Fibroblast of lung (primary cell): ENCODE measurements at regions not wholly inside any gene's neighbourhood (a gene's known extent, or its start where the extent isn't known, plus 50 kb on each side); places are given as distances from the start of the nearest gene placed in this dataset.

Experiments
- DNase-seq, 2 donors: peaks; one replicate each; pipeline versions ENCODE4 v3.0.0 to v3.0.0-alpha.2; 2010; ENCODE audit warnings: low read depth in 2 of 2
- H2AFZ ChIP-seq: 2 replicates; pipeline ENCODE4 v1.5.1; 2012; ENCODE audit warnings: low read length, control low read depth, inconsistent platforms
- H3K27ac ChIP-seq: 2 replicates; pipeline ENCODE4 v1.5.1; 2011; ENCODE audit warnings: low read length, control low read depth; ENCODE audit not compliant: insufficient read depth
- H3K27me3 ChIP-seq: 2 replicates; pipeline ENCODE4 v1.5.1; 2011; ENCODE audit warnings: mild to moderate bottlenecking, low read length; ENCODE audit not compliant: control insufficient read depth, insufficient read depth
- H3K36me3 ChIP-seq: 2 replicates; pipeline ENCODE4 v1.5.1; 2011; ENCODE audit warnings: low read length; ENCODE audit not compliant: control insufficient read depth, insufficient read depth
- H3K4me1 ChIP-seq: 2 replicates; pipeline ENCODE4 v1.5.1; 2011; ENCODE audit warnings: low read length; ENCODE audit not compliant: control insufficient read depth, insufficient read depth; ENCODE audit errors: extremely low read depth
- H3K4me2 ChIP-seq: 2 replicates; pipeline ENCODE4 v1.5.1; 2011; ENCODE audit warnings: low read length, control low read depth; ENCODE audit not compliant: insufficient read depth; ENCODE audit errors: extremely low read depth
- H3K4me3 ChIP-seq, 4 experiments: fragments of 200-600 bp in 1 of 4; sonication (generic) in 1 of 4; replicated peaks in 1 of 4; 2 replicates each; pipeline ENCODE4 v1.5.1; 2011 to 2016; ENCODE audit warnings: low read length in 4 of 4, low read depth in 3 of 4, mild to moderate bottlenecking in 3 of 4, control low read depth in 2 of 4, inconsistent platforms in 1 of 4, mixed read lengths in 1 of 4; ENCODE audit not compliant: insufficient read depth in 1 of 4; ENCODE audit errors: control extremely low read depth in 1 of 4
- H3K79me2 ChIP-seq: 2 replicates; pipeline ENCODE4 v1.5.1; 2012; ENCODE audit warnings: mild to moderate bottlenecking, low read length, inconsistent platforms; ENCODE audit not compliant: control insufficient read depth, insufficient read depth
- H3K9ac ChIP-seq: 2 replicates; pipeline ENCODE4 v1.5.1; 2011; ENCODE audit warnings: mild to moderate bottlenecking, low read length, control low read depth; ENCODE audit not compliant: insufficient read depth
- H3K9me3 ChIP-seq: 2 replicates; pipeline ENCODE4 v1.5.1; 2012; ENCODE audit warnings: low read depth, low read length; ENCODE audit not compliant: control insufficient read depth, insufficient read depth
- H4K20me1 ChIP-seq: 2 replicates; pipeline ENCODE4 v1.5.1; 2011; ENCODE audit warnings: low read length; ENCODE audit not compliant: control insufficient read depth, insufficient read depth; ENCODE audit errors: extremely low read depth
- EZH2 ChIP-seq: IDR thresholded peaks from 2 replicates; pipeline ENCODE4 v1.5.1; 2012; ENCODE audit warnings: low read length, control low read depth, mild to moderate bottlenecking; ENCODE audit errors: missing control alignments
- TF ChIP-seq, protein P1 (sequence below), 2 donors: IDR thresholded peaks in 1 of 2; conservative IDR thresholded peaks in 1 of 2; 1 replicate in 1 of 2; 2 replicates in 1 of 2; pipeline ENCODE4 v1.5.1; 2011 to 2012; ENCODE audit warnings: low read length in 2 of 2, control low read depth in 1 of 2, inconsistent platforms in 1 of 2, low read depth in 1 of 2, mild to moderate bottlenecking in 1 of 2

GRCh38 chr20:22001886-22002285, 296.4 kb downstream of the PAX1 start:
- H3K27me3 ChIP-seq, result no peaks in the 10 kb centered on the region
- no peak overlapping the region for H3K9ac ChIP-seq
- H3K4me2 ChIP-seq, result no peak overlapping the region
- no peaks in the 10 kb centered on the region for H4K20me1 ChIP-seq
- no peak overlapping the region for H3K27ac ChIP-seq
- TF ChIP-seq, protein P1, sequence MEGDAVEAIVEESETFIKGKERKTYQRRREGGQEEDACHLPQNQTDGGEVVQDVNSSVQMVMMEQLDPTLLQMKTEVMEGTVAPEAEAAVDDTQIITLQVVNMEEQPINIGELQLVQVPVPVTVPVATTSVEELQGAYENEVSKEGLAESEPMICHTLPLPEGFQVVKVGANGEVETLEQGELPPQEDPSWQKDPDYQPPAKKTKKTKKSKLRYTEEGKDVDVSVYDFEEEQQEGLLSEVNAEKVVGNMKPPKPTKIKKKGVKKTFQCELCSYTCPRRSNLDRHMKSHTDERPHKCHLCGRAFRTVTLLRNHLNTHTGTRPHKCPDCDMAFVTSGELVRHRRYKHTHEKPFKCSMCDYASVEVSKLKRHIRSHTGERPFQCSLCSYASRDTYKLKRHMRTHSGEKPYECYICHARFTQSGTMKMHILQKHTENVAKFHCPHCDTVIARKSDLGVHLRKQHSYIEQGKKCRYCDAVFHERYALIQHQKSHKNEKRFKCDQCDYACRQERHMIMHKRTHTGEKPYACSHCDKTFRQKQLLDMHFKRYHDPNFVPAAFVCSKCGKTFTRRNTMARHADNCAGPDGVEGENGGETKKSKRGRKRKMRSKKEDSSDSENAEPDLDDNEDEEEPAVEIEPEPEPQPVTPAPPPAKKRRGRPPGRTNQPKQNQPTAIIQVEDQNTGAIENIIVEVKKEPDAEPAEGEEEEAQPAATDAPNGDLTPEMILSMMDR (conservative IDR thresholded peaks at IDR 0.05 in 1 of 2, IDR thresholded peaks at IDR 0.05 in 1 of 2; ENCODE audit: low read depth in 1 of 2, low read length in 2 of 2), result no peak
- TF ChIP-seq EZH2, result no peak
- no peaks in the 10 kb centered on the region for H3K4me1 ChIP-seq
- DNase-seq, result no peak
- no peaks in the 10 kb centered on the region for H3K9me3 ChIP-seq
- no peak overlapping the region for H2AFZ ChIP-seq
- H3K4me3 ChIP-seq, result no peak overlapping the region
- no peaks in the 10 kb centered on the region for H3K79me2 ChIP-seq
- H3K36me3 ChIP-seq, result no peaks in the 10 kb centered on the region

GRCh38 chr20:21995461-21995860, 290.0 kb downstream of the PAX1 start:
- no peaks in the 10 kb centered on the region for H3K4me1 ChIP-seq
- H3K4me2 ChIP-seq, result no peak overlapping the region
- H3K79me2 ChIP-seq, result no peaks in the 10 kb centered on the region
- H3K9ac ChIP-seq, result no peak overlapping the region
- DNase-seq, result no peak
- H3K27ac ChIP-seq, result no peak overlapping the region
- no peaks in the 10 kb centered on the region for H4K20me1 ChIP-seq
- H3K9me3 ChIP-seq, result no peaks in the 10 kb centered on the region
- TF ChIP-seq EZH2, result no peak
- TF ChIP-seq, protein P1 (conservative IDR thresholded peaks at IDR 0.05 in 1 of 2, IDR thresholded peaks at IDR 0.05 in 1 of 2; ENCODE audit: low read depth in 1 of 2, low read length in 2 of 2), result no peak
- H3K36me3 ChIP-seq, result no peaks in the 10 kb centered on the region
- H3K27me3 ChIP-seq, result no peaks in the 10 kb centered on the region
- no peak overlapping the region for H3K4me3 ChIP-seq
- no peak overlapping the region for H2AFZ ChIP-seq

DNA sequence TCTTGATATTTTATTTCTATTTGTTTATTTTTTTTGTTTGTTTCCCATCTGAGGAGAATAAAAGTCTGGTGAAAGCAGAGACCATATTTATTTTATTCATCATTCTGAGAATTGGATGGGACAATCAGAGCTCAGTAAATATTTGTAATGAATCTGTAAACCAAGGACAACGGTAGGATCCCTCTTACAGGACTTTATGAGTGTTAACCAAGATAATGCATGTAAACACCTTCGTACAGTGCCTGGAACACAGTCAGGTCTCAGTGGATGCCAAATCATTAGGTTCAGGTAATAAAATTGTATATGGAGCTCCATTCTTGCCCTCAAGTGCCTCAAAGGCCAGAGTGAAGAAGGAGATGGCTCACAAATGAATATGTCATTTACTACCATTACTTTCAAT, 288.7 kb downstream of the PAX1 start:
- Histone ChIP-seq H3K36me3 (no peaks in the 10 kb centered on the region), H3K4me2 (no peak overlapping the region), H3K4me1 (no peaks in the 10 kb centered on the region), H4K20me1 (no peaks in the 10 kb centered on the region), H3K27me3 (no peaks in the 10 kb centered on the region), H3K27ac (no peak overlapping the region), H2AFZ (no peak overlapping the region), H3K9me3 (no peaks in the 10 kb centered on the region), H3K79me2 (no peaks in the 10 kb centered on the region), H3K9ac (no peak overlapping the region), H3K4me3 (no peak overlapping the region)
- DNase-seq, result no peak
- TF ChIP-seq, protein P1 (conservative IDR thresholded peaks at IDR 0.05 in 1 of 2, IDR thresholded peaks at IDR 0.05 in 1 of 2; ENCODE audit: low read depth in 1 of 2, low read length in 2 of 2), result no peak
- TF ChIP-seq EZH2, result no peak
